Liver (tissue), 8 donors: ENCODE measurements at regions not wholly inside any gene's neighbourhood (a gene's known extent, or its start where the extent isn't known, plus 50 kb on each side); places are given as distances from the start of the nearest gene placed in this dataset.

Source experiments
- DNase-seq: peaks from one replicate; pipeline ENCODE4 v3.0.0-alpha.2; 2017; ENCODE audit warnings: low spot score
- H3K27ac ChIP-seq, 2 donors: one replicate each; pipeline ENCODE4 v1.7.0; 2013; ENCODE audit warnings: inconsistent platforms in 2 of 2, low read length in 2 of 2, control low read depth in 1 of 2, low read depth in 1 of 2, mild to moderate bottlenecking in 1 of 2
- H3K27me3 ChIP-seq, 4 donors: one replicate each; pipeline versions ENCODE4 v1.6.1 to v1.7.0; 2013; ENCODE audit warnings: low read length in 3 of 4, inconsistent platforms in 1 of 4, mild to moderate bottlenecking in 1 of 4, moderate library complexity in 1 of 4; ENCODE audit not compliant: control insufficient read depth in 4 of 4, insufficient read depth in 4 of 4
- H3K36me3 ChIP-seq, 4 donors: one replicate each; pipeline versions ENCODE4 v1.6.1 to v1.7.0; 2013; ENCODE audit warnings: low read length in 3 of 4, mild to moderate bottlenecking in 3 of 4, low read depth in 1 of 4, moderate library complexity in 1 of 4; ENCODE audit not compliant: control insufficient read depth in 4 of 4, insufficient read depth in 3 of 4
- H3K4me1 ChIP-seq, 4 donors: one replicate each; pipeline versions ENCODE4 v1.6.1 to v1.7.0; 2013; ENCODE audit warnings: low read length in 3 of 4, mild to moderate bottlenecking in 3 of 4, moderate library complexity in 1 of 4; ENCODE audit not compliant: control insufficient read depth in 4 of 4, insufficient read depth in 4 of 4
- H3K4me3 ChIP-seq, 3 donors: one replicate each; pipeline versions ENCODE4 v1.6.1 to v1.7.0; 2013; ENCODE audit warnings: low read length in 3 of 3, control low read depth in 1 of 3, low read depth in 1 of 3, mild to moderate bottlenecking in 1 of 3
- H3K9ac ChIP-seq, 2 donors: one replicate each; pipeline ENCODE4 v1.7.0; 2013; ENCODE audit warnings: low read length in 2 of 2, mild to moderate bottlenecking in 2 of 2, moderate library complexity in 2 of 2, control low read depth in 1 of 2, low read depth in 1 of 2
- H3K9me3 ChIP-seq, 4 donors: one replicate each; pipeline versions ENCODE4 v1.6.1 to v1.7.0; 2013; ENCODE audit warnings: low read length in 3 of 4; ENCODE audit not compliant: control insufficient read depth in 4 of 4
- ATF3 ChIP-seq: IDR thresholded peaks from 2 replicates; pipeline ENCODE4 v1.6.1; 2016; ENCODE audit warnings: antibody characterized with exemption
- CTCF ChIP-seq: fragments of 150-350 bp; IDR thresholded peaks from 2 replicates; pipeline ENCODE4 v1.5.1; 2017; ENCODE audit warnings: improper control_type of control experiment, low read depth, low read length; ENCODE audit not compliant: missing input control
- EGR1 ChIP-seq, 2 donors: IDR thresholded peaks; 2 replicates each; pipeline ENCODE4 v1.6.1; 2016 to 2018; ENCODE audit warnings: antibody characterized with exemption in 2 of 2, low read depth in 2 of 2
- FOXA2 ChIP-seq: IDR thresholded peaks from 2 replicates; pipeline ENCODE4 v1.6.1; 2016; ENCODE audit warnings: antibody characterized with exemption
- GABPA ChIP-seq, 2 donors: IDR thresholded peaks in 1 of 2; conservative IDR thresholded peaks in 1 of 2; 2 replicates each; pipeline ENCODE4 v1.6.1; 2016; ENCODE audit warnings: antibody characterized with exemption in 2 of 2, mild to moderate bottlenecking in 1 of 2, moderate library complexity in 1 of 2
- HNF4A ChIP-seq, 2 donors: conservative IDR thresholded peaks; 2 replicates each; pipeline ENCODE4 v1.6.1; 2016; ENCODE audit warnings: antibody characterized with exemption in 2 of 2, mild to moderate bottlenecking in 2 of 2
- HNF4G ChIP-seq: IDR thresholded peaks from 2 replicates; pipeline ENCODE4 v1.6.1; 2016; ENCODE audit warnings: antibody characterized with exemption
- MAX ChIP-seq: IDR thresholded peaks from 2 replicates; pipeline ENCODE4 v1.6.1; 2016; ENCODE audit warnings: antibody characterized with exemption
- NR2F2 ChIP-seq: IDR thresholded peaks from 2 replicates; pipeline ENCODE4 v1.6.1; 2016; ENCODE audit warnings: antibody characterized with exemption
- RAD21 ChIP-seq, 2 donors: IDR thresholded peaks; 2 replicates each; pipeline ENCODE4 v1.6.1; 2016; ENCODE audit warnings: antibody characterized with exemption in 2 of 2, mild to moderate bottlenecking in 2 of 2
- REST ChIP-seq: IDR thresholded peaks from 2 replicates; pipeline ENCODE4 v1.6.1; 2016; ENCODE audit warnings: antibody characterized with exemption, mild to moderate bottlenecking
- SP1 ChIP-seq: IDR thresholded peaks from 2 replicates; pipeline ENCODE4 v1.6.1; 2018; ENCODE audit warnings: antibody characterized with exemption, mild to moderate bottlenecking
- TAF1 ChIP-seq: conservative IDR thresholded peaks from 2 replicates; pipeline ENCODE4 v1.6.1; 2016; ENCODE audit warnings: antibody characterized with exemption, mild to moderate bottlenecking
- YY1 ChIP-seq: IDR thresholded peaks from 2 replicates; pipeline ENCODE4 v1.6.1; 2016; ENCODE audit warnings: antibody characterized with exemption, mild to moderate bottlenecking
- ZBTB33 ChIP-seq: IDR thresholded peaks from 2 replicates; pipeline ENCODE4 v1.6.1; 2016; ENCODE audit warnings: antibody characterized with exemption
- WGBS: extraction: QIAGEN DNeasy Blood & Tissue Kit; methylation state at CpG from one replicate; pipeline ENCODE4 v1.1.7; 2013; 5-methylcytosine and 5-hydroxymethylcytosine counted together
- donor health status: healthy.
- donor health status: healthy.
- donor health status: healthy.
- donor health status: healthy.
- donor health status: healthy.

GRCh38 chr3:22111226-22111625 is 360.2 kb upstream of the ZNF385D start:
- H3K36me3 ChIP-seq = no peaks in the 10 kb centered on the region
- H3K4me3 ChIP-seq = no peak overlapping the region
- no peak overlapping the region for H3K27ac ChIP-seq
- TF ChIP-seq FOXA2 = no peak
- no peak for TF ChIP-seq CTCF
- TF ChIP-seq GABPA (IDR thresholded peaks at IDR 0.05 in 1 of 2, conservative IDR thresholded peaks at IDR 0.05 in 1 of 2) = no peak
- TF ChIP-seq NR2F2 = no peak
- no peak for TF ChIP-seq MAX
- TF ChIP-seq TAF1 = no peak
- TF ChIP-seq HNF4A (conservative IDR thresholded peaks at IDR 0.05) = no peak
- no peak for TF ChIP-seq REST
- no peak for TF ChIP-seq RAD21 (IDR thresholded peaks at IDR 0.05)
- no peak for TF ChIP-seq SP1
- TF ChIP-seq ZBTB33 = no peak
- DNase-seq = no peak
- no peaks in the 10 kb centered on the region for H3K27me3 ChIP-seq
- no peak overlapping the region for H3K9ac ChIP-seq
- H3K9me3 ChIP-seq = no peaks in the 10 kb centered on the region
- peaks cover 2 to 6% (median 4%) of the 10 kb centered on the region in 4 donors for H3K4me1 ChIP-seq
- WGBS = 78% methylated on average over 5 of the region's 5 CpGs

- no peaks in the 10 kb centered on the region for H3K9me3 ChIP-seq
- no peak overlapping the region for H3K4me3 ChIP-seq
- no peaks in the 10 kb centered on the region for H3K36me3 ChIP-seq
- no peak overlapping the region for H3K9ac ChIP-seq
- TF ChIP-seq HNF4G = no peak
- TF ChIP-seq MAX = no peak
- TF ChIP-seq TAF1 = no peak
- TF ChIP-seq NR2F2 = no peak
- TF ChIP-seq SP1 = no peak
- no peak for TF ChIP-seq ATF3
- no peak for TF ChIP-seq YY1
- no peak for TF ChIP-seq EGR1 (IDR thresholded peaks at IDR 0.05; ENCODE audit: low read depth in 2 of 2)
- TF ChIP-seq GABPA (IDR thresholded peaks at IDR 0.05 in 1 of 2, conservative IDR thresholded peaks at IDR 0.05 in 1 of 2) = no peak
- no peak for TF ChIP-seq FOXA2
- no peaks in the 10 kb centered on the region for H3K27me3 ChIP-seq
- no peak overlapping the region for H3K27ac ChIP-seq
- 76% methylated on average over 3 of the region's 3 CpGs for WGBS
- DNase-seq = no peak
- peaks cover 0 to 2% (median 0%) of the 10 kb centered on the region in 4 donors for H3K4me1 ChIP-seq
These were observed 362.4 kb upstream of the ZNF385D start for GRCh38 chr3:22113453-22113852.
